K562 (cell line): ENCODE measurements at regions not wholly inside any gene's neighbourhood (a gene's known extent, or its start where the extent isn't known, plus 50 kb on each side); places are given as distances from the start of the nearest gene placed in this dataset.

Experiments used
- ATAC-seq: fragments of 200-7000 bp; cut with Tn5 transposase; 3 replicates; pipeline ENCODE4 v1.9.1; 2020; ENCODE audit warnings: moderate library complexity
- BruUV-seq: library from RNA; stranded (reverse); fragments of 400-500 nt; replicated peaks from 2 replicates; lab custom pipeline; 2021; lab: Mats Ljungman, UMichigan
- CTCF ChIA-PET: fragments of 300-600 bp; formaldehyde crosslinking; extraction: SDS; loops from one replicate; lab custom pipeline; 2021; ENCODE audit warnings: low intra/inter-chr PET ratio; lab: Yijun Ruan, JAX
- POLR2A ChIA-PET: fragments of 300-600, 350-650 bp; sonication (Branson Sonifier 250); formaldehyde crosslinking; extraction: SDS; loops from one replicate; lab custom pipeline; 2021; ENCODE audit warnings: antibody characterized with exemption, inconsistent platforms; lab: Yijun Ruan, JAX
- DNase-seq, 4 experiments: peaks; one replicate each; pipeline versions ENCODE4 v3.0.0 to v3.0.0-alpha.2; 2011 to 2018; ENCODE audit warnings: low spot score in 3 of 4, mixed read lengths in 3 of 4; ENCODE audit errors: extremely low read depth in 1 of 4
- FAIRE-seq: peaks from 2 replicates; lab custom pipeline; 2011; peaks lifted over from hg19 to GRCh38; lab: Jason Lieb, UNC
- H2AFZ ChIP-seq: 2 replicates; pipeline ENCODE4 v1.6.0; 2011; ENCODE audit warnings: low read depth, low read length, control low read depth, inconsistent platforms
- H3K27ac ChIP-seq: fragments of 200-600 bp; 3 replicates; pipeline ENCODE4 v1.8.0; 2011; ENCODE audit warnings: low read depth, mild to moderate bottlenecking, control low read depth, inconsistent platforms, low read length, moderate library complexity, mixed read lengths; ENCODE audit errors: extremely low read depth
- H3K27me3 ChIP-seq, 2 experiments: fragments of 300-600 bp in 1 of 2; 2 replicates in 1 of 2; 3 replicates in 1 of 2; pipeline versions ENCODE4 v1.6.0 to v1.8.0; 2011; ENCODE audit warnings: inconsistent platforms in 2 of 2, low read length in 2 of 2, mild to moderate bottlenecking in 1 of 2, mixed read lengths in 1 of 2, moderate library complexity in 1 of 2; ENCODE audit not compliant: control insufficient read depth in 2 of 2, insufficient read depth in 2 of 2
- H3K36me3 ChIP-seq: fragments of 300-600 bp; 3 replicates; pipeline ENCODE4 v1.8.0; 2011; ENCODE audit warnings: mild to moderate bottlenecking, low read length, inconsistent platforms; ENCODE audit not compliant: control insufficient read depth, insufficient read depth
- H3K4me1 ChIP-seq, 2 experiments: fragments of 200-600 bp in 1 of 2; replicated peaks in 1 of 2; 2 replicates in 1 of 2; 3 replicates in 1 of 2; pipeline versions ENCODE4 v1.5.1 to v1.8.0; 2011; ENCODE audit warnings: inconsistent platforms in 2 of 2, low read length in 2 of 2, mild to moderate bottlenecking in 1 of 2, mixed read lengths in 1 of 2, moderate library complexity in 1 of 2; ENCODE audit not compliant: control insufficient read depth in 2 of 2, insufficient read depth in 2 of 2
- H3K4me2 ChIP-seq: 2 replicates; pipeline ENCODE4 v1.6.1; 2011; ENCODE audit warnings: low read length, control low read depth, inconsistent platforms, mixed read lengths; ENCODE audit not compliant: insufficient read depth
- H3K4me3 ChIP-seq: fragments of 200-600 bp; sonication (generic), shearing (Covaris generic); 2 replicates; pipeline ENCODE4 v1.5.1; 2016; ENCODE audit warnings: control low read depth, inconsistent platforms
- H3K79me2 ChIP-seq: fragments of 200-600 bp; 3 replicates; pipeline ENCODE4 v1.8.0; 2011; ENCODE audit warnings: low read length, inconsistent platforms; ENCODE audit not compliant: control insufficient read depth, insufficient read depth
- H3K9ac ChIP-seq, 2 experiments: 2 replicates each; pipeline versions ENCODE4 v1.6.0 to v1.6.1; 2011; ENCODE audit warnings: low read depth in 2 of 2, low read length in 2 of 2, control low read depth in 1 of 2, inconsistent platforms in 1 of 2, mild to moderate bottlenecking in 1 of 2, mixed read lengths in 1 of 2; ENCODE audit not compliant: insufficient read depth in 1 of 2
- H3K9me1 ChIP-seq: one replicate; pipeline ENCODE4 v1.6.0; 2011; ENCODE audit warnings: inconsistent platforms, mild to moderate bottlenecking, low read length, moderate library complexity; ENCODE audit not compliant: control insufficient read depth, insufficient read depth
- H3K9me3 ChIP-seq: replicated peaks from 2 replicates; pipeline ENCODE4 v1.5.1; 2011; ENCODE audit warnings: low read depth, low read length, inconsistent platforms; ENCODE audit not compliant: control insufficient read depth, insufficient read depth
- H4K20me1 ChIP-seq: replicated peaks from 2 replicates; pipeline ENCODE4 v1.6.1; 2011; ENCODE audit warnings: low read length, inconsistent platforms, mixed read lengths; ENCODE audit not compliant: control insufficient read depth, insufficient read depth
- DDX20 ChIP-seq: fragments of 450-650 bp; IDR thresholded peaks from 2 replicates; pipeline ENCODE4 v1.6.1; 2016; ENCODE audit warnings: missing genetic modification characterization, low read depth, mild to moderate bottlenecking, missing compliant biosample characterization, moderate library complexity
- EP400 ChIP-seq: fragments of 450-650 bp; IDR thresholded peaks from 2 replicates; pipeline ENCODE4 v1.6.1; 2017; ENCODE audit warnings: antibody characterized with exemption, mild to moderate bottlenecking, moderate library complexity
- ETS2 ChIP-seq: IDR thresholded peaks from 2 replicates; pipeline ENCODE4 v1.6.1; 2016; ENCODE audit warnings: borderline replicate concordance, missing genetic modification characterization, mild to moderate bottlenecking, moderate library complexity, missing compliant biosample characterization; ENCODE audit not compliant: poor library complexity, severe bottlenecking
- FOXP4 ChIP-seq: sonication (generic); formaldehyde crosslinking; IDR thresholded peaks from 2 replicates; pipeline ENCODE4 v1.8.0; 2022; ENCODE audit warnings: mild to moderate bottlenecking, missing genetic modification reagents, borderline replicate concordance
- KAT2B ChIP-seq: IDR thresholded peaks from one replicate; pipeline ENCODE4 v1.6.1; 2012; ENCODE audit warnings: low read depth, mild to moderate bottlenecking, control low read depth, inconsistent platforms, low read length, moderate library complexity
- MXD1 ChIP-seq: fragments of 250-450 bp; sonication (Bioruptor Pico); IDR thresholded peaks from 2 replicates; pipeline ENCODE4 v1.8.0; 2021; ENCODE audit warnings: borderline replicate concordance, mild to moderate bottlenecking, moderate library complexity; ENCODE audit not compliant: poor library complexity, severe bottlenecking
- NELFE ChIP-seq: IDR thresholded peaks from 2 replicates; pipeline ENCODE4 v1.6.1; 2011; ENCODE audit warnings: mild to moderate bottlenecking; ENCODE audit not compliant: insufficient read depth, insufficient read length
- OTX1 ChIP-seq: fragments of 450-650 bp; formaldehyde crosslinking; IDR thresholded peaks from 2 replicates; pipeline ENCODE4 v1.4.0; 2022; ENCODE audit warnings: mild to moderate bottlenecking
- RBM22 ChIP-seq: fragments of 200-400 bp; formaldehyde crosslinking; IDR thresholded peaks from 2 replicates; pipeline ENCODE4 v1.6.1; 2018; ENCODE audit warnings: low read length, low read depth; ENCODE audit not compliant: poor library complexity, severe bottlenecking
- TAF1 ChIP-seq: IDR thresholded peaks from 2 replicates; pipeline ENCODE4 v1.6.1; 2011; ENCODE audit warnings: mild to moderate bottlenecking, low read length, moderate library complexity; ENCODE audit not compliant: insufficient read depth, control insufficient read depth, severe bottlenecking; ENCODE audit errors: extremely low read depth
- ZNF395 ChIP-seq: fragments of 200-800 bp; sonication (Bioruptor generic); IDR thresholded peaks from 2 replicates; pipeline ENCODE4 v1.6.1; 2017; ENCODE audit warnings: missing genetic modification characterization, missing compliant biosample characterization
- WGBS: fragments of 100-300 bp; shearing (Covaris generic); methylation state at CpG from one replicate; pipeline ENCODE4 v1.1.6; 2016; ENCODE audit warnings: low coverage, mixed read lengths; ENCODE audit not compliant: insufficient coverage; ENCODE audit errors: missing lambda C conversion rate; 5-methylcytosine and 5-hydroxymethylcytosine counted together
- in situ Hi-C: fragments of 300-500 bp; cut with MboI; formaldehyde crosslinking; loops from 4 replicates; pipeline ENCODE4 v1.15.0; 2018; ENCODE audit warnings: inconsistent platforms, mixed read lengths
- intact Hi-C: fragments of 100-400 bp; cut with micrococcal nuclease; formaldehyde crosslinking; loops from 2 replicates; pipeline ENCODE4 v1.14.2; 2022
- TF ChIP-seq, protein P1 (sequence below): fragments of 150-350 bp; conservative IDR thresholded peaks from 2 replicates; pipeline ENCODE4 v1.6.1; 2014; ENCODE audit warnings: low read length
- TF ChIP-seq, protein P2 (sequence below), 2 experiments: fragments of 450-650 bp in 1 of 2; sonication (generic) in 1 of 2; formaldehyde crosslinking; conservative IDR thresholded peaks; 2 replicates each; pipeline versions ENCODE4 v1.4.0 to v1.8.1; 2020 to 2022; ENCODE audit warnings: mild to moderate bottlenecking in 1 of 2, missing genetic modification reagents in 1 of 2

GRCh38 chr13:105502193-105502592 is 1033.3 kb downstream of the EFNB2 start:
- in situ Hi-C loops: no loop called here
- ATAC-seq (no peak), FAIRE-seq (no peak), DNase-seq (no peak)
- Histone ChIP-seq H3K79me2 (no peaks in the 10 kb centered on the region), H2AFZ (no peak overlapping the region), H3K9me1 (no peaks in the 10 kb centered on the region), H4K20me1 (no peaks in the 10 kb centered on the region), H3K36me3 (no peaks in the 10 kb centered on the region), H3K9me3 (no peaks in the 10 kb centered on the region), H3K27ac (no peak overlapping the region), H3K4me1 (no peaks in the 10 kb centered on the region), H3K9ac (no peak overlapping the region), H3K4me3 (no peak overlapping the region), H3K4me2 (no peak overlapping the region), H3K27me3 (no peaks in the 10 kb centered on the region)
- intact Hi-C loops: no loop called here
- POLR2A ChIA-PET: no interaction called here
- TF ChIP-seq ZNF395 (CRISPR knock-in tag) (no peak), EP400 (no peak), TAF1 (no peak), MXD1 (CRISPR knock-in tag) (no peak), OTX1 (no peak), FOXP4 (CRISPR knock-in tag) (no peak), ETS2 (tag) (no peak), NELFE (no peak), RBM22 (no peak), KAT2B (no peak), DDX20 (tag) (no peak)
- TF ChIP-seq, protein P1, sequence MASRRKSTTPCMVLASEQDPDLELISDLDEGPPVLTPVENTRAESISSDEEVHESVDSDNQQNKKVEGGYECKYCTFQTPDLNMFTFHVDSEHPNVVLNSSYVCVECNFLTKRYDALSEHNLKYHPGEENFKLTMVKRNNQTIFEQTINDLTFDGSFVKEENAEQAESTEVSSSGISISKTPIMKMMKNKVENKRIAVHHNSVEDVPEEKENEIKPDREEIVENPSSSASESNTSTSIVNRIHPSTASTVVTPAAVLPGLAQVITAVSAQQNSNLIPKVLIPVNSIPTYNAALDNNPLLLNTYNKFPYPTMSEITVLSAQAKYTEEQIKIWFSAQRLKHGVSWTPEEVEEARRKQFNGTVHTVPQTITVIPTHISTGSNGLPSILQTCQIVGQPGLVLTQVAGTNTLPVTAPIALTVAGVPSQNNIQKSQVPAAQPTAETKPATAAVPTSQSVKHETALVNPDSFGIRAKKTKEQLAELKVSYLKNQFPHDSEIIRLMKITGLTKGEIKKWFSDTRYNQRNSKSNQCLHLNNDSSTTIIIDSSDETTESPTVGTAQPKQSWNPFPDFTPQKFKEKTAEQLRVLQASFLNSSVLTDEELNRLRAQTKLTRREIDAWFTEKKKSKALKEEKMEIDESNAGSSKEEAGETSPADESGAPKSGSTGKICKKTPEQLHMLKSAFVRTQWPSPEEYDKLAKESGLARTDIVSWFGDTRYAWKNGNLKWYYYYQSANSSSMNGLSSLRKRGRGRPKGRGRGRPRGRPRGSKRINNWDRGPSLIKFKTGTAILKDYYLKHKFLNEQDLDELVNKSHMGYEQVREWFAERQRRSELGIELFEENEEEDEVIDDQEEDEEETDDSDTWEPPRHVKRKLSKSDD: no peak
- TF ChIP-seq, protein P2, sequence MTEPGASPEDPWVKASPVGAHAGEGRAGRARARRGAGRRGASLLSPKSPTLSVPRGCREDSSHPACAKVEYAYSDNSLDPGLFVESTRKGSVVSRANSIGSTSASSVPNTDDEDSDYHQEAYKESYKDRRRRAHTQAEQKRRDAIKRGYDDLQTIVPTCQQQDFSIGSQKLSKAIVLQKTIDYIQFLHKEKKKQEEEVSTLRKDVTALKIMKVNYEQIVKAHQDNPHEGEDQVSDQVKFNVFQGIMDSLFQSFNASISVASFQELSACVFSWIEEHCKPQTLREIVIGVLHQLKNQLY (CRISPR knock-in tag; conservative IDR thresholded peaks at IDR 0.05): no peak
- CTCF ChIA-PET: no interaction called here
- no TSS peak for BruUV-seq
- 0% methylated on average over 5 of the region's 5 CpGs for WGBS
